A549 (cell line): ENCODE measurements at regions not wholly inside any gene's neighbourhood (a gene's known extent, or its start where the extent isn't known, plus 50 kb on each side); places are given as distances from the start of the nearest gene placed in this dataset.

Experiments
- CBX2 ChIP-seq: fragments of 200-600 bp; sonication (generic); IDR thresholded peaks from 2 replicates; pipeline ENCODE4 v1.6.1; 2016; ENCODE audit warnings: low read depth, mild to moderate bottlenecking, borderline replicate concordance
- CTCF ChIP-seq: fragments of >200 bp; sonication (Bioruptor Twin); formaldehyde crosslinking; IDR thresholded peaks from 3 replicates; pipeline ENCODE4 v1.5.1; 2016
- JUNB ChIP-seq: fragments of >200 bp; sonication (Bioruptor Twin); formaldehyde crosslinking; IDR thresholded peaks from 2 replicates; pipeline ENCODE4 v1.6.1; 2016
- POLR2A ChIP-seq: IDR thresholded peaks from 2 replicates; pipeline ENCODE4 v1.6.1; 2012; ENCODE audit warnings: mild to moderate bottlenecking, low read length

- no peak for TF ChIP-seq CBX2
- TF ChIP-seq JUNB: no peak
- no peak for TF ChIP-seq POLR2A
- TF ChIP-seq CTCF: no peak
Observed at GRCh38 chr9:34898846-34899245, 59.2 kb upstream of the PHF24 start.
